ENCODE measurements at regions not wholly inside any gene's neighbourhood (a gene's known extent, or its start where the extent isn't known, plus 50 kb on each side); places are given as distances from the start of the nearest gene placed in this dataset.

DNA sequence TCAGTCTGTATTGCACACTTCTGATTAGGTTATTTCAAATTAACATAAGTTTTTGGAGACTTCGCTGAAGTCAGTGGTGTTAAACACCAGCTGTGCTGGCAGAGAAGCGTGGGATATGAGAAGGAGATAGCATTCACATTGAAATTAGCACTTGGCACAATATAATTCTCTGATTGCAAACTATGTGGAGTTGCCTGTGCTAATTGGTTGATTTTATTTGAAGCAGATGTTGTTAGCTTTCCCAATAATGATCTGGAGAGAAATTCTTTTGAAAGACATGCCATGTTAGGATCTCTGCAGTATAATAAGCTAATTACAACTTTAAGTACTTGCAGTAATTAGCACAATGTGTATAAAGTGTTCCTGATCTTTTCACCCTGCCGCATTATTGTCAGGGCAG, 367.4 kb upstream of the ARX start:
- DNase-seq (ENCODE audit: low spot score): no peak
- TF ChIP-seq, protein P1, sequence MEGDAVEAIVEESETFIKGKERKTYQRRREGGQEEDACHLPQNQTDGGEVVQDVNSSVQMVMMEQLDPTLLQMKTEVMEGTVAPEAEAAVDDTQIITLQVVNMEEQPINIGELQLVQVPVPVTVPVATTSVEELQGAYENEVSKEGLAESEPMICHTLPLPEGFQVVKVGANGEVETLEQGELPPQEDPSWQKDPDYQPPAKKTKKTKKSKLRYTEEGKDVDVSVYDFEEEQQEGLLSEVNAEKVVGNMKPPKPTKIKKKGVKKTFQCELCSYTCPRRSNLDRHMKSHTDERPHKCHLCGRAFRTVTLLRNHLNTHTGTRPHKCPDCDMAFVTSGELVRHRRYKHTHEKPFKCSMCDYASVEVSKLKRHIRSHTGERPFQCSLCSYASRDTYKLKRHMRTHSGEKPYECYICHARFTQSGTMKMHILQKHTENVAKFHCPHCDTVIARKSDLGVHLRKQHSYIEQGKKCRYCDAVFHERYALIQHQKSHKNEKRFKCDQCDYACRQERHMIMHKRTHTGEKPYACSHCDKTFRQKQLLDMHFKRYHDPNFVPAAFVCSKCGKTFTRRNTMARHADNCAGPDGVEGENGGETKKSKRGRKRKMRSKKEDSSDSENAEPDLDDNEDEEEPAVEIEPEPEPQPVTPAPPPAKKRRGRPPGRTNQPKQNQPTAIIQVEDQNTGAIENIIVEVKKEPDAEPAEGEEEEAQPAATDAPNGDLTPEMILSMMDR (IDR thresholded peaks at IDR 0.05): no peak

DNA sequence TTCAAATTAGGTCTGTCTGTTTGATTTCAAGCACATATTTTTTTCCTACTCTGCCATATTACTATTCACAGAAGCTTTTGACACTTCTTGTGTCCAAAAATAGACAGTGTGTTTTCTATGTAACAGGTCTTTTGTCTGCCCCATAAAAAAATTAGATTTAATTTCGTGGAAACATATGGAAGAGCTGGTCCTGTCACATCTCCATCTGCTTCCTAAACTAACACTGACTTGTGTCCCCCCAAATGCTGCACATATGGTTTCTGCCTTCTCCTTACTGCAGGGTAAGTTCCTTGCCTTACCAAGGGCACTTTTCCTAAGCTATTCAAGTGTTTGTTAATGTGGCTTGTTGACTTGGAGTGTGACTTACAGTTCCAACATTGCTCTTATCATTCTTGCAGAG, 340.7 kb upstream of the ARX start:
- H3K27ac ChIP-seq: no peak overlapping the region
- H3K9me3 ChIP-seq: no peaks in the 10 kb centered on the region
- H3K27me3 ChIP-seq: no peaks in the 10 kb centered on the region
- H3K36me3 ChIP-seq: no peaks in the 10 kb centered on the region
- no peak overlapping the region for H3K4me3 ChIP-seq
- TF ChIP-seq, protein P1 (IDR thresholded peaks at IDR 0.05): no peak
- H3K4me1 ChIP-seq: no peaks in the 10 kb centered on the region
- no peak for DNase-seq (ENCODE audit: low spot score)

More for the DNA sequence above, 367.4 kb upstream of the ARX start:
- Histone ChIP-seq H3K36me3 (no peaks in the 10 kb centered on the region), H3K27me3 (no peaks in the 10 kb centered on the region), H3K27ac (no peak overlapping the region), H3K9me3 (no peaks in the 10 kb centered on the region), H3K4me1 (no peaks in the 10 kb centered on the region), H3K4me3 (no peak overlapping the region)

DNA sequence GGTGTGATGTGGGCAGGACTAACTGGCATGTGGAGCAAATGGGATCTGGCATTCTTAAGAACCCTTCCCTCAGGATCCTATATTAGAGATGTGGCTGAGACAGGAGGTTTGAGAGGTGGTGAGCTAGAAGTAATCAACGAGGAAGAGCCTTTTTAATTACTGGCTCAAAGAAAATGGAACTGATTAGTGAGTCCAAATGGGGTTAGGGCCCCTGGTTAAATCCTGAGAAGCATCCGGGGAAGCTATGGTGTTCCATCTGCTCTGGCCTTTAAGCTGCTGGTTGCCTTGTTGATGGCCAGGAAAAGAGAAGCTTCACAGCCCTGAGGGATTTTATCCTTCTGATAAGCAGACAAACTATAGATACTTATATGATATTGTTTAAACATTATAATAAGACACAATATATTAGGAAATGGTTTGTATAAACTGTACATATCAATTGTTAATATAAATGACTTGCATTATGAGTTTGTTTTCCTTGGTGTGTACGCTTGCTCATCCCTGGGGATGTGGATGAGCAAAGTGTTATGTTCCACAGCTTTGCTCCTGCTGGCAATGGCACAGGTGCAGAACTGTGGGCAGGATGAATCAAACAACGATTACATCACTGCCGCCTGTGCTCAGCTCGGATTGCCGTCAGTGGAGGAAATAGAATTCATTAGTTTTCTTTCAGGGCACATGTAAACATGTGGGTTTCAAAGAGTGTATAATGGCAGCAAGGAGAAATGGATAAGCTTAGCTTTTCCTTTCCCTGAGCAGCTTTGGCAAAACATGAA, 328.6 kb upstream of the ARX start:
- Histone ChIP-seq H3K9me3 (no peaks in the 10 kb centered on the region), H3K27me3 (no peaks in the 10 kb centered on the region), H3K27ac (no peak overlapping the region), H3K4me3 (no peak overlapping the region), H3K4me1 (no peaks in the 10 kb centered on the region), H3K36me3 (no peaks in the 10 kb centered on the region)
- TF ChIP-seq, protein P1 (IDR thresholded peaks at IDR 0.05): no peak
- no peak for DNase-seq (ENCODE audit: low spot score)

DNA sequence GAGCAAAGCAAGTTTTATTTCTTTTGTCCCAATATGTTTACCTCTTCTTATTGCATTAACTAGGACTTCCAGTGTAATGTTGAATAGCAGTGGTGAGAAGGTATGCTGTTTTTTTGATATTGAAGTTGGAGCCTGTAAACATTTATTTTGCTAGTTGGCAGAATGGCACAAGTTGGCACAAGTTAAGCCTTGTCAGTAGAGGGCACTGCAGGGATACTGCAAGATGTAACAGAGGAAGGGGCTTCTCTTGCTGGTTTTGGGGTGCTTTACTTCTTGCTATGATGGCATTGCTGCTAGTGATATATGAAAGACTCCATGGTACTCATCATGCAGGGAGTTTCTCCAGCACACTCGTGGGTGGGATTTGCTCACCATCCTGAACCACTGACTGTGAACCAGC, 327.3 kb upstream of the ARX start:
- Histone ChIP-seq H3K4me1 (no peaks in the 10 kb centered on the region), H3K27ac (no peak overlapping the region), H3K4me3 (no peak overlapping the region), H3K9me3 (no peaks in the 10 kb centered on the region), H3K36me3 (no peaks in the 10 kb centered on the region), H3K27me3 (no peaks in the 10 kb centered on the region)
- no peak for DNase-seq (ENCODE audit: low spot score)
- TF ChIP-seq, protein P1 (IDR thresholded peaks at IDR 0.05): no peak

DNA sequence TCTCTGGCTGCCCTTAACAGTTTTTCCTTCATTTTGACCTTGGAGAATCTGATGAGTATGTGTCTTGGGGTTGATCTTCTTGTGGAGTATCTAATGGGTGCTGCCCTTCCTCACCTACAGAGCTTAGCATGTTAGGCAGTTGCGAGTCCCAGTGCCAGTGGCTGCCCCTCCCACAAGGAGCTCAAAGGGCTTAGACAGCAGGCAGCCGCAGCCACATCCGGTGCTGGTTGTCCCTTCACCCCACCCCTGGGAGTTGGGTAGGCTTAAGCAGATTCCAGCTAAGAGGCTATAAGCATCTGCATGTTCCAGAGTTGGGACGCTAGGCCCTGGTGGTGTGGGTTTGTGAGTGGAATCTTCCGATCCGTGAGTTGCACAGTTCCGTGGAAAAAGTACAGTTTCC, 322.1 kb upstream of the ARX start:
- Histone ChIP-seq H3K27ac (no peak overlapping the region), H3K36me3 (no peaks in the 10 kb centered on the region), H3K4me1 (no peaks in the 10 kb centered on the region), H3K27me3 (no peaks in the 10 kb centered on the region), H3K4me3 (no peak overlapping the region), H3K9me3 (peaks cover 0 to 9% of the 10 kb centered on the region in 2 donors)
- TF ChIP-seq, protein P1 (IDR thresholded peaks at IDR 0.05): no peak
- no peak for DNase-seq (ENCODE audit: low spot score)

DNA sequence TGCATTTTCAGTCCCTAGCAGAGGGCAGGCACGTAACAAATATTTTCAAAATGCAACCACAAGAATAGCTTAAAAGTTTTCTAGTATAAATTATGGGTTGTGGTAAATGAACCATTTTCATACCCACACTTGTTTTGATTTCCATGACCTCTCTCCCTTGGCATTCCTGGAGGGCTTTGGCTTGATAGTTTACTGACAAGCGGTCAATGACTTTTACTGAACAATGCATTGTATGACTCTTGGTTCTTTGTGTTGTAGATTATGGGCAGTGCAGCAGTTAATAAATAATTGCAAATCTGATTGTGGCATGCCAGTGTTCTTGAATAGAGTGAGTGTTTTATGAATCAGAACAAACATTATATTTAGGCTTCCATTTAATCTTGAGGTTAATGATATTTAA, 285.2 kb upstream of the ARX start:
- Histone ChIP-seq H3K4me3 (no peak overlapping the region), H3K27me3 (no peaks in the 10 kb centered on the region), H3K4me1 (no peaks in the 10 kb centered on the region), H3K27ac (no peak overlapping the region), H3K36me3 (no peaks in the 10 kb centered on the region), H3K9me3 (no peaks in the 10 kb centered on the region)
- DNase-seq (ENCODE audit: low spot score): no peak
- TF ChIP-seq, protein P1 (IDR thresholded peaks at IDR 0.05): no peak
